ENCODE measurements at regions not wholly inside any gene's neighbourhood (a gene's known extent, or its start where the extent isn't known, plus 50 kb on each side); places are given as distances from the start of the nearest gene placed in this dataset.

DNA sequence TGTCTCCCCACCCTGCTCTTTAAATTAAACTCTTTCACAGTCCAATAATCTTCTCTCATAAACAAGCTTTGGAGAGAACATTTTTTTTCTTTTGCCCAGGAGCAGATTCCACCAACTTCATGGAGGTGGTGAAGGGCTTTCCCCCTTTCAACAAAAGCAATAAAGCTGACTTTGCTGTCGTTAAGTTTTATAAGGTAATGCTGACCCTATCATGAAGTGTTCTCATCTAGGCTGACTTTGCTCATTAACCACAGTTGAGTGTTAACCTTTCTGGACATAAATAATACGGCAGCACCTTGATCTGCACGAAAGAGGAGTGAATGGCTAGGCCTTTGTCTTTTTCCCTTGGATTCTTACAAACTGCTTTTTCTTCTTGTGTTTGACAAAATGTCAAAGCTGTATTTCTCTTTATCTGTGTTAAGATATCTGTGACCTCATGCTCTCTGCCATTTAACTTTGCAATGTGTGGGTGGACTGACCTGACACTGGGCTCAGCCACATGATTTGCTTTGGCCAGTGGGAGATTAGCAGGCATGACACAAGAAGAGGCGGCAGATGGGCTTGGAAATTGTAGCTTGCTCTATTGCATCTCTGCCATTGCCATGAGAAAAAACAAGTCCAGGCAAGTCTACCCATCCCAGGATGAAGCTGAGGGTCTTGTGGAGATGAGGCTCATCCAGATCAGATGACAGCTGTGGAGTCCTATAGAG, 470.9 kb upstream of the CCDC196 start:
- TF ChIP-seq EZH2phosphoT487 (IDR thresholded peaks at IDR 0.05) (no peak), EZH2 (IDR thresholded peaks at IDR 0.05) (no peak)
- TF ChIP-seq, protein P1, sequence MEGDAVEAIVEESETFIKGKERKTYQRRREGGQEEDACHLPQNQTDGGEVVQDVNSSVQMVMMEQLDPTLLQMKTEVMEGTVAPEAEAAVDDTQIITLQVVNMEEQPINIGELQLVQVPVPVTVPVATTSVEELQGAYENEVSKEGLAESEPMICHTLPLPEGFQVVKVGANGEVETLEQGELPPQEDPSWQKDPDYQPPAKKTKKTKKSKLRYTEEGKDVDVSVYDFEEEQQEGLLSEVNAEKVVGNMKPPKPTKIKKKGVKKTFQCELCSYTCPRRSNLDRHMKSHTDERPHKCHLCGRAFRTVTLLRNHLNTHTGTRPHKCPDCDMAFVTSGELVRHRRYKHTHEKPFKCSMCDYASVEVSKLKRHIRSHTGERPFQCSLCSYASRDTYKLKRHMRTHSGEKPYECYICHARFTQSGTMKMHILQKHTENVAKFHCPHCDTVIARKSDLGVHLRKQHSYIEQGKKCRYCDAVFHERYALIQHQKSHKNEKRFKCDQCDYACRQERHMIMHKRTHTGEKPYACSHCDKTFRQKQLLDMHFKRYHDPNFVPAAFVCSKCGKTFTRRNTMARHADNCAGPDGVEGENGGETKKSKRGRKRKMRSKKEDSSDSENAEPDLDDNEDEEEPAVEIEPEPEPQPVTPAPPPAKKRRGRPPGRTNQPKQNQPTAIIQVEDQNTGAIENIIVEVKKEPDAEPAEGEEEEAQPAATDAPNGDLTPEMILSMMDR (IDR thresholded peaks at IDR 0.05): no peak
- no peak overlapping the region for H3K4me2 ChIP-seq
- H3K9ac ChIP-seq: no peak overlapping the region
- Mint-ChIP-seq H3K36me3 (no peaks in the 10 kb centered on the region), H3K4me3 (no peak overlapping the region), H3K4me1 (no peaks in the 10 kb centered on the region), H3K9me3 (peaks cover 10% of the 10 kb centered on the region), H3K27ac (no peak overlapping the region), H3K27me3 (ENCODE audit: insufficient read depth, low read depth) (no peaks in the 10 kb centered on the region)
- H3K27ac ChIP-seq: no peak overlapping the region
- no peaks in the 10 kb centered on the region for H3F3A ChIP-seq (ENCODE audit: low read depth)
- no peaks in the 10 kb centered on the region for H4K20me1 ChIP-seq (ENCODE audit: low read depth)
- H2AFZ ChIP-seq (replicated peaks): no peak overlapping the region
- peaks cover 5% of the 10 kb centered on the region for H3K4me1 ChIP-seq
- H3K27me3 ChIP-seq: no peaks in the 10 kb centered on the region
- H3K9me3 ChIP-seq (ENCODE audit: low read depth): no peaks in the 10 kb centered on the region
- no peaks in the 10 kb centered on the region for H3K36me3 ChIP-seq
- no peaks in the 10 kb centered on the region for H3K79me2 ChIP-seq (ENCODE audit: low read depth)
- H3K4me3 ChIP-seq: no peak overlapping the region
- DNase-seq (ENCODE audit: low spot score): no peak

DNA sequence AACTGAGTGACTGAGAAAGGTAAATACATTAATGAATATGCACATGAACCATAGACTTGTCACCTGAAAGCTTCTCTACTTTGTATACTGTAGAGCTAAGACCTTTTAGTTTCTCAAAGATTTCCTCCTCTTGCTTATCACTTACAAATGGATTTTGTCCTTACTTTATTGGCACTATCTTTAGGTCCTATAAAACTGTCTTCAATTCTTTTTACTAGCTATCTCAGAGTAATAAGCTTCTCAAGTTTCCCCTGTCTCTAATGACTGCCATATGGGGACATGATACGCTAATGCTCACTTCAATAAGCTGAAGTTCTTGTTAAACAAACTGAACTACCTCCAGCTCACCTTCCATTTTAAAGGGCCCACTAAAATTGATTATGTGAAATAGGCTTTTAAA, 468.2 kb upstream of the CCDC196 start:
- Mint-ChIP-seq H3K9me3 (peaks cover 7% of the 10 kb centered on the region), H3K27me3 (ENCODE audit: insufficient read depth, low read depth) (no peaks in the 10 kb centered on the region), H3K27ac (no peak overlapping the region), H3K4me1 (no peaks in the 10 kb centered on the region), H3K36me3 (no peaks in the 10 kb centered on the region), H3K4me3 (no peak overlapping the region)
- Histone ChIP-seq H3K36me3 (no peaks in the 10 kb centered on the region), H3K27me3 (no peaks in the 10 kb centered on the region), H3K79me2 (ENCODE audit: low read depth) (no peaks in the 10 kb centered on the region), H3K4me2 (no peak overlapping the region), H3K9ac (no peak overlapping the region), H3K27ac (no peak overlapping the region), H4K20me1 (ENCODE audit: low read depth) (no peaks in the 10 kb centered on the region), H3F3A (ENCODE audit: low read depth) (no peaks in the 10 kb centered on the region), H3K9me3 (ENCODE audit: low read depth) (no peaks in the 10 kb centered on the region), H3K4me1 (no peaks in the 10 kb centered on the region), H3K4me3 (no peak overlapping the region), H2AFZ (replicated peaks) (no peak overlapping the region)
- DNase-seq (ENCODE audit: low spot score): no peak
- TF ChIP-seq, protein P1 (IDR thresholded peaks at IDR 0.05): no peak
- TF ChIP-seq EZH2phosphoT487 (IDR thresholded peaks at IDR 0.05) (no peak), EZH2 (IDR thresholded peaks at IDR 0.05) (no peak)

DNA sequence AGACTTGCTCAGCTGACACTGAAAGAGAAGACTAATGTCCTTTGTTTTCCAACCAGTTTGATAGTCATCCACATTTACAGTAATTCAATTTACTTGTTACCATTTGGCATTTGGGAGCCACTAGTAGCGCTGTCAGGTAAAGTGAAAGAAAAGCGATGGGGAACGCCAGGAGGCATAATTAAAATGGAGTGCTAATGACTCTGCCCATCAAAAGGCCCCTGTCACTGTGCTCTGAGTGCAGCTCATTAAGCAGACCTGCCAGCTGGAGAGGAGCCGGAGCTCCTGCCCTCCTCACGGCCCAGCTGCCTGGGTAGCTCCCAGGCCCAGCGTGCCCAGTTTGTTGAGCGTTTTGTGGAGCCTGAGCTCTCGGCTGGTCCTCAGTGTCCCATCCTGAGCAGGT, 463.6 kb upstream of the CCDC196 start:
- TF ChIP-seq EZH2 (IDR thresholded peaks at IDR 0.05) (no peak), EZH2phosphoT487 (IDR thresholded peaks at IDR 0.05) (no peak)
- TF ChIP-seq, protein P1 (IDR thresholded peaks at IDR 0.05): no peak
- H3K27me3 ChIP-seq: no peaks in the 10 kb centered on the region
- H3K9me3 Mint-ChIP-seq: peaks cover 2% of the 10 kb centered on the region
- H3K27ac Mint-ChIP-seq: no peak overlapping the region
- H3K4me3 Mint-ChIP-seq: no peak overlapping the region
- no peaks in the 10 kb centered on the region for H3K79me2 ChIP-seq (ENCODE audit: low read depth)
- no peaks in the 10 kb centered on the region for H3K36me3 ChIP-seq
- peaks cover 2% of the 10 kb centered on the region for H3K27me3 Mint-ChIP-seq (ENCODE audit: insufficient read depth, low read depth)
- no peaks in the 10 kb centered on the region for H3F3A ChIP-seq (ENCODE audit: low read depth)
- no peak for DNase-seq (ENCODE audit: low spot score)
- no peaks in the 10 kb centered on the region for H4K20me1 ChIP-seq (ENCODE audit: low read depth)
- no peak overlapping the region for H3K4me3 ChIP-seq
- no peak overlapping the region for H3K27ac ChIP-seq
- peaks cover 7% of the 10 kb centered on the region for H3K4me1 ChIP-seq
- no peak overlapping the region for H3K4me2 ChIP-seq
- peaks cover 5% of the 10 kb centered on the region for H3K4me1 Mint-ChIP-seq
- no peaks in the 10 kb centered on the region for H3K9me3 ChIP-seq (ENCODE audit: low read depth)
- no peak overlapping the region for H3K9ac ChIP-seq
- no peaks in the 10 kb centered on the region for H3K36me3 Mint-ChIP-seq
- no peak overlapping the region for H2AFZ ChIP-seq (replicated peaks)

Measured in neural progenitor cell (in vitro differentiated cells).